H9 (cell line): ENCODE measurements at regions not wholly inside any gene's neighbourhood (a gene's known extent, or its start where the extent isn't known, plus 50 kb on each side); places are given as distances from the start of the nearest gene placed in this dataset.

Experiments
- DNase-seq: peaks from one replicate; pipeline ENCODE4 v3.0.0-alpha.2; 2017
- H2AFZ ChIP-seq: one replicate; pipeline ENCODE4 v1.6.1; 2013; ENCODE audit warnings: mild to moderate bottlenecking, low read length, control low read depth, moderate library complexity
- H2AK5ac ChIP-seq: 2 replicates; pipeline ENCODE4 v1.6.1; 2013; ENCODE audit warnings: low read length, control low read depth, mixed read lengths; ENCODE audit not compliant: insufficient read length
- H2BK120ac ChIP-seq: one replicate; pipeline ENCODE4 v1.6.1; 2013; ENCODE audit warnings: low read depth, mild to moderate bottlenecking, low read length, control low read depth, inconsistent platforms; ENCODE audit not compliant: poor library complexity, severe bottlenecking
- H2BK12ac ChIP-seq: 2 replicates; pipeline ENCODE4 v1.6.1; 2013; ENCODE audit warnings: low read length, control low read depth, mixed read lengths, low read depth; ENCODE audit not compliant: insufficient read length
- H2BK15ac ChIP-seq: 2 replicates; pipeline ENCODE4 v1.6.1; 2013; ENCODE audit warnings: low read depth, low read length, control low read depth
- H2BK20ac ChIP-seq: one replicate; pipeline ENCODE4 v1.6.1; 2013; ENCODE audit warnings: low read depth, mild to moderate bottlenecking, low read length, control low read depth, inconsistent platforms; ENCODE audit not compliant: poor library complexity, severe bottlenecking
- H2BK5ac ChIP-seq: 2 replicates; pipeline ENCODE4 v1.6.1; 2013; ENCODE audit warnings: low read length, control low read depth, mixed read lengths; ENCODE audit not compliant: insufficient read length
- H3K14ac ChIP-seq: 2 replicates; pipeline ENCODE4 v1.6.1; 2013; ENCODE audit warnings: low read length, control low read depth; ENCODE audit not compliant: insufficient read depth
- H3K18ac ChIP-seq: 2 replicates; pipeline ENCODE4 v1.6.1; 2013; ENCODE audit warnings: low read depth, mild to moderate bottlenecking, mixed read lengths, low read length, control low read depth; ENCODE audit not compliant: insufficient read length
- H3K23ac ChIP-seq: 2 replicates; pipeline ENCODE4 v1.6.1; 2013; ENCODE audit warnings: low read length, control low read depth, mixed read lengths, low read depth; ENCODE audit not compliant: insufficient read length
- H3K23me2 ChIP-seq: 2 replicates; pipeline ENCODE4 v1.6.1; 2013; ENCODE audit warnings: low read depth, mild to moderate bottlenecking, mixed read lengths, low read length, control low read depth; ENCODE audit not compliant: insufficient read length, poor library complexity, severe bottlenecking
- H3K27ac ChIP-seq: 2 replicates; pipeline ENCODE4 v1.5.1; 2013; ENCODE audit warnings: low read length, control low read depth, mixed read lengths, low read depth; ENCODE audit not compliant: insufficient read length
- H3K27me3 ChIP-seq: 2 replicates; pipeline ENCODE4 v1.6.1; 2013; ENCODE audit warnings: low read length, control low read depth, inconsistent platforms; ENCODE audit not compliant: insufficient read depth
- H3K4ac ChIP-seq: 2 replicates; pipeline ENCODE4 v1.6.1; 2013; ENCODE audit warnings: low read depth, mild to moderate bottlenecking, control low read depth, inconsistent platforms, low read length, moderate library complexity
- H3K4me1 ChIP-seq: 2 replicates; pipeline ENCODE4 v1.6.1; 2013; ENCODE audit warnings: low read length, control low read depth, inconsistent platforms; ENCODE audit not compliant: insufficient read depth
- H3K4me2 ChIP-seq: 2 replicates; pipeline ENCODE4 v1.6.1; 2013; ENCODE audit warnings: low read length, control low read depth, mixed read lengths; ENCODE audit not compliant: insufficient read length, insufficient read depth
- H3K56ac ChIP-seq: 2 replicates; pipeline ENCODE4 v1.6.1; 2013; ENCODE audit warnings: low read depth, mild to moderate bottlenecking, mixed read lengths, low read length, control low read depth; ENCODE audit not compliant: insufficient read length
- H3K79me1 ChIP-seq: 2 replicates; pipeline ENCODE4 v1.6.1; 2013; ENCODE audit warnings: low read depth, mild to moderate bottlenecking, moderate library complexity, low read length, control low read depth, inconsistent platforms; ENCODE audit not compliant: insufficient read depth, poor library complexity, severe bottlenecking
- H3K79me2 ChIP-seq: 2 replicates; pipeline ENCODE4 v1.6.1; 2013; ENCODE audit warnings: low read length, control low read depth, inconsistent platforms; ENCODE audit not compliant: insufficient read depth
- H3K9ac ChIP-seq: 2 replicates; pipeline ENCODE4 v1.6.1; 2013; ENCODE audit warnings: low read length, control low read depth, mixed read lengths; ENCODE audit not compliant: insufficient read length; ENCODE audit errors: extremely low read depth
- H3K9me3 ChIP-seq: one replicate; pipeline ENCODE4 v1.6.1; 2013; ENCODE audit warnings: low read depth, low read length, inconsistent platforms; ENCODE audit not compliant: control insufficient read depth
- H3T11ph ChIP-seq: one replicate; pipeline ENCODE4 v1.6.1; 2013; ENCODE audit warnings: mild to moderate bottlenecking, low read length, control low read depth, inconsistent platforms
- H4K20me1 ChIP-seq: one replicate; pipeline ENCODE4 v1.6.1; 2013; ENCODE audit not compliant: control insufficient read depth, insufficient read length, insufficient read depth
- H4K5ac ChIP-seq: 2 replicates; pipeline ENCODE4 v1.6.1; 2013; ENCODE audit warnings: low read depth, mild to moderate bottlenecking, mixed read lengths, low read length, control low read depth; ENCODE audit not compliant: insufficient read length
- H4K8ac ChIP-seq: replicated peaks from 2 replicates; pipeline ENCODE4 v1.6.1; 2013; ENCODE audit warnings: low read length, control low read depth, mixed read lengths, low read depth; ENCODE audit not compliant: insufficient read length
- H4K91ac ChIP-seq: 2 replicates; pipeline ENCODE4 v1.6.1; 2013; ENCODE audit warnings: low read depth, mild to moderate bottlenecking, moderate library complexity, mixed read lengths, low read length, control low read depth; ENCODE audit not compliant: insufficient read length
- H3K27ac Mint-ChIP-seq, 3 experiments: 2 replicates in 2 of 3; 3 replicates in 1 of 3; pipeline ENCODE4 v1.8.0; 2020 to 2021; ENCODE audit warnings: mixed read lengths in 3 of 3, mild to moderate bottlenecking in 1 of 3, moderate library complexity in 1 of 3
- H3K27me3 Mint-ChIP-seq: 2 replicates; pipeline ENCODE4 v1.8.0; 2021; ENCODE audit warnings: low read depth, mild to moderate bottlenecking, moderate library complexity, mixed read lengths
- H3K36me3 Mint-ChIP-seq, 3 experiments: 2 replicates in 2 of 3; 3 replicates in 1 of 3; pipeline ENCODE4 v1.8.0; 2020 to 2021; ENCODE audit warnings: low read depth in 3 of 3, mixed read lengths in 3 of 3; ENCODE audit not compliant: insufficient read depth in 1 of 3
- H3K4me1 Mint-ChIP-seq, 2 experiments: 2 replicates each; pipeline ENCODE4 v1.8.0; 2020; ENCODE audit warnings: mixed read lengths in 2 of 2
- H3K4me3 Mint-ChIP-seq, 2 experiments: 2 replicates in 1 of 2; 3 replicates in 1 of 2; pipeline ENCODE4 v1.8.0; 2020 to 2021; ENCODE audit warnings: mild to moderate bottlenecking in 2 of 2, mixed read lengths in 2 of 2, moderate library complexity in 1 of 2
- H3K9me3 Mint-ChIP-seq, 2 experiments: 2 replicates in 1 of 2; 3 replicates in 1 of 2; pipeline ENCODE4 v1.8.0; 2020; ENCODE audit warnings: mild to moderate bottlenecking in 2 of 2, mixed read lengths in 2 of 2, moderate library complexity in 1 of 2
- CTCF ChIP-seq: fragments of 200-600 bp; sonication (generic); conservative IDR thresholded peaks from 3 replicates; pipeline ENCODE4 v1.8.0; 2021; ENCODE audit warnings: antibody characterized with exemption, mild to moderate bottlenecking
- WGBS: extraction: QIAGEN DNeasy Blood & Tissue Kit; methylation state at CpG from one replicate; pipeline ENCODE4 v1.1.7; 2013; ENCODE audit warnings: missing lambda C conversion rate, low lambda C conversion rate, mixed read lengths; ENCODE audit not compliant: insufficient read length; ENCODE audit errors: extremely low coverage; 5-methylcytosine and 5-hydroxymethylcytosine counted together

- Mint-ChIP-seq H3K27ac (no peak overlapping the region), H3K27me3 (no peaks in the 10 kb centered on the region), H3K36me3 (no peaks in the 10 kb centered on the region), H3K4me1 (peaks cover 6% of the 10 kb centered on the region in 2 experiments), H3K4me3 (no peak overlapping the region), H3K9me3 (no peaks in the 10 kb centered on the region)
- Histone ChIP-seq H4K5ac (no peak overlapping the region), H3K9ac (no peak overlapping the region), H3K79me2 (no peaks in the 10 kb centered on the region), H3K9me3 (no peaks in the 10 kb centered on the region), H3K27me3 (no peaks in the 10 kb centered on the region), H2BK15ac (no peak overlapping the region), H3K27ac (no peak overlapping the region), H3K4me1 (0 out of 2 replicates have a peak, but pooled peaks cover 3% of the 10 kb centered on the region), H3K23ac (no peak overlapping the region), H3T11ph (no peak overlapping the region), H2BK20ac (no peak overlapping the region), H4K8ac (no peak overlapping the region), H2AK5ac (no peak overlapping the region), H4K91ac (no peak overlapping the region), H2BK12ac (no peak overlapping the region), H3K4me2 (no peak overlapping the region), H3K56ac (no peak overlapping the region), H4K20me1 (no peaks in the 10 kb centered on the region), H2AFZ (no peak overlapping the region), H3K4ac (no peak overlapping the region), H3K23me2 (no peaks in the 10 kb centered on the region), H2BK120ac (no peak overlapping the region), H3K14ac (no peak overlapping the region), H3K79me1 (no peaks in the 10 kb centered on the region), H2BK5ac (no peak overlapping the region), H3K18ac (no peak overlapping the region)
- TF ChIP-seq CTCF, result no peak
- no CpG with 5 or more reads among the region's 1 CpG for WGBS
- no peak for DNase-seq
Observed at GRCh38 chr4:43758836-43759235, 689.8 kb downstream of the KCTD8 start.
